DLD1 (cell line): ENCODE measurements at regions not wholly inside any gene's neighbourhood (a gene's known extent, or its start where the extent isn't known, plus 50 kb on each side); places are given as distances from the start of the nearest gene placed in this dataset.

Experiments
- in situ Hi-C: cut with HindIII; loops from 2 replicates; pipeline ENCODE4 v1.10.0; 2017; ENCODE audit warnings: low sequenced_read_pairs

DNA sequence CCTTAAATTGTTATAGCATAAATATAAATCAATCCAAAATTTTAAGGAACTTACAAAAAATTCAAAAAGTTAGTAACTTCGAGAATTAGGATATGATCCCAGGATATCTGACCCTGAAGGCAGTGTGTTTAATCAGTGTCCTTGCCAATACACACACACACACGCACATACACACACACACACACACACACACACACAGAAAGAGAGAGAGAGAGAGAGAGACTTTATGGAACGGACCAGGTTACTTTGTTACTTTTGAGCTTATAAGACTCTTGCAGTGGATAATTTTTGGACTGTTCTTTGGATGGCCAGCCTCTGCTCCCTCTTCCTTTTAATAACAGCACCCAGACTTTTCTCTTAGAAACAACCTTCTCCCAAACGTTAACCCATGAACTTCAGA lies 322.9 kb downstream of the NFIB start:
- in situ Hi-C loops: no loop called here

DNA sequence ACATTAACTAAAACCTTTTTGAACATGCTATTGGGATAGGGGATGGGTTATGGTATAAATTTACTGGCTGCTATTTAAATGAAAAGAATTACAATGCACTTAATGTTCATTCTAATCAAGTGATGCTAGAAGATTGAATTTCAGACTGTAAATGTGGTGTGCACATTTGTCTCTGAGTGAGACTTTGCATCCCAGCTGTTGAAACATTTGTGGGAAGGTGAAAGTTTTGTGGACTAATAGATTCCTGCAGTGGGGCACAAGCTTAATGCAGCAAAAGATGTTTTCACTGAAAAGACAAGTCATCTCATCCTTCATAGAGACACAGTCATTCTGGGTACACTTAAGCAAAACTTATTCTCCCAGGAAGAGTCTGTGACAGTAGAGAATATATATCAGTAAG lies 323.6 kb downstream of the NFIB start:
- in situ Hi-C loops: no loop called here

DNA sequence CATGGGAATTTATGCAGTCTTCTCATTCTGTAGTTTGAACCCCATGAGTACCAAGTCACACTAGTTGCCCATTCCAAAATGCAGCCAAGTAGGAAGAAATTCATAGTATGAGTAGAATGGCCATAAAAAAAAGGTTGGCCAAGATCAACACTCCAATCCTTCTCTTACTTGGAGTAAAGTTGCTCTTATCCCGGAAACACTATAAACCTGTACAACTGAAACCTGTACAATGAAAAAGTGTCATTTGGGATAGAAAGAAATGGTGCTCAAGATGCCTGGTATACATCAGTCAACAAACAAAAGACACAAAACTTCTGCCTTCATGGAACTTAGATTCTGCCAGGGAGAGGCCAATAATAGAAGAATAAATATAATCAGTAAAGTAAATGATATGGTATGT lies 325.0 kb downstream of the NFIB start:
- in situ Hi-C loops: no loop called here

DNA sequence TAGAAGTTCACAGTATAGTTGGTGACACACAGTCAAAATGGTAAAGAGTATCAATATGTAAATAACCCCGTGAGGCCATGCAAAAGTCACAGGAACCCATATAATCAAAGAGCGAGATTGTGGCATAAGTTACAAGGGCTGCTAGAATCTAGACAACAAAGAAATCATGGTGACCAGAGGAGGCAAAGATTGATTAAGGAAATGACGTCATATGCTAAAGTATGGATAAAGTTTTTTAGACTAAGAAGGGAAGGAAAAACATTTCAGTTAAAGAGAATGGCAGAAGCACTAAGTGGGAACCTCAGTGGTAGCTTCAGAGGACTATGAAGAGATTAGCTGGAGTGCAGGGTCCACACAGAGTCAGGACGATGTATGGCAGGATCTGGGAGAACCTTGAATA lies 330.3 kb downstream of the NFIB start:
- in situ Hi-C loops: no loop called here

DNA sequence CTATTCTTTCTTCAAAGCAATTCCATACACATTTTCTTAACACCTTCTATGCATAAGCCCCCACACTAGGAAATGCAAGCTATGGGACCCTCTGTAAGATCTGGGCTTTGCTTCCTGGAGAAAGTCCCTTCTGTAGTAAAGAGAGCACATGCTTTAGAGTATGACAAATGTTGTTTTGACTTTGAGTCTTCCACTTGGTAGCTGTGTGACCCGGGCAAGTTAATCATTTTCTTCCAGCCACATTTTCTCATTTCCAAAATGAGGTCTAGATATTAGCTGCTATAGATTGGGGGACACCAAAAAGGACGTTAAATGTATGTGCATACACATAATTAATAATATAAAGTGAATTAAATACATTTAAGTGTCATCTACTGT lies 334.0 kb downstream of the NFIB start:
- in situ Hi-C loops: no loop called here

DNA sequence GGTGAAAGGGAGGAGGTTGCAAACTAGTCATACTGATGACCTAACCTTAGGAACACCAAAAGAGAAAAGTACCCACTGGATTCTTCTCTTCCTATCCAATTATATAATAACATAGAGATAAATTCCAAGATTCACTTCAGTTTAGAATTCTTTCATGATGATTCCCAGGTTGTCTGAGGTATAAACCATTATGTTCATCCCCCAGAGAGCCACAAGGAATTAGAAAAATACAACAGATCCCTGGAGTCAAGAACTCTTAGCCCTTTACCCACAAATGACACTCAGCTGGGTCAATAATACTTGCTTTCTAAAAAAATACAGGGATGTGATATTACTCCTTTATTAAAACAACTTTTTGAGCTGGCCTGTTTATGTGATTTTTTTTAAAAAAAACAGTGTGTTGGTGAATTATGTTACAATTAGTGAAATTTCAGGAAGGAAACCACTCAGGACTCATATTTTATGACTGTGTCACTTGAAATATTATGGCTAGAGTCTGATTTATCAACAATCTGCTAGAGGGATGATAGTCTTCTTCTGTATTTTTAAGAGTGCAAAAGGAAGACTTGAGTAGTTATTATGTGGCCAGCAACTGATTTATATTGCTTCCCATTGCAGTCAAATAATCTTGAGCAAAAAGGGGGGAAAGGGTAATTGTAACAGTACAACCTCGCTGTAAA lies 338.2 kb downstream of the NFIB start:
- in situ Hi-C loops: no loop called here

DNA sequence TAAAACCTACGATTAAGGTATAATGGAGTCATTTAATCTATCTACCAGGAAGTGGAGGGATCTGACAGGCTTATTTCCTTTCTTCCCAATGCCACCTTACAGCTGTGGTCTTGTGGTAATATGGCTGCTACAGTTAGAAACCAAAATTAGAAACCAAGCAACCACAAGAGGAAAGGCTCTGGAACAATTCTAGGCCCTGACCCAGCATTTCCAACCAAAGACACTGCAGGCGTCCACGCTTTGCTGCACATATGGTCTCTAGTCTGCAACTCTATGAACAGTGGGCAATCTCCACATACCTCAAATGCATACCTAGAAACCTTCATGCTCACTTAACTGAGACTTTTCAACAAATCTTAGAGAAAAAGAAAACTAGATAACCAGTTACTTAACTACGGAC lies 339.1 kb downstream of the NFIB start:
- in situ Hi-C loops: no loop called here

DNA sequence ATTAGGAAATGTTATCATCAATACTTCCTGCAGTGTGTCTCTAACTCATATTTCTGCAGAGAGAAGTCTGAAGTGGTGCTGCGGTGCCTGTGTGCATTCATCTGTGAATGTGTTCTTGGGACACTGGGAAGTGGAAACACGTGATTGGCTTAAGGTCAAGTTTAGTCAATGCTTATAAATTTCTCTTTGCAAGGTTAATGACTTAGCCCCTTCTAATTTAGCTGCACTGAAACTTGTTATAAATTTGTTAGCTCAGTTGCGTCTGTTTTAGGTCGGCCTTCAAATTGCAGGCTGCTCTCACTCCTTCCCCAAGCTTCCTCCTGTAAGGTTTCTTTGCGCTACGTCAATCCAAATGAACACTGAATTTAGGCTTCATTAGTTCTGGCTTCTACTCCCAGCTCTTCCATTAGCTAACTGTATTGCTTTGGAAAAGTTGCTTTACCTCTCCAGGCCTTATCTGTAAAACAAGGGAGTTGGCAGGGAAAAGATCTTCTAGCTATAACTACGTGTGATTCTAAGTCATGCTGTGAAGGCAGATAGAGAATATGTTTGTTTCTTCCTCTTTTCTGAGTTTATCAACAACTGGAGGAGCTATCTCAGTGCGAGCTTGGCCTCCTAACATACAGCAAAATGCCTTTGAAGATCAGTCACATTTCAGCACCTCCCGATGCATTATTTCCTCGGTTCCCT lies 341.8 kb downstream of the NFIB start:
- in situ Hi-C loops: no loop called here

DNA sequence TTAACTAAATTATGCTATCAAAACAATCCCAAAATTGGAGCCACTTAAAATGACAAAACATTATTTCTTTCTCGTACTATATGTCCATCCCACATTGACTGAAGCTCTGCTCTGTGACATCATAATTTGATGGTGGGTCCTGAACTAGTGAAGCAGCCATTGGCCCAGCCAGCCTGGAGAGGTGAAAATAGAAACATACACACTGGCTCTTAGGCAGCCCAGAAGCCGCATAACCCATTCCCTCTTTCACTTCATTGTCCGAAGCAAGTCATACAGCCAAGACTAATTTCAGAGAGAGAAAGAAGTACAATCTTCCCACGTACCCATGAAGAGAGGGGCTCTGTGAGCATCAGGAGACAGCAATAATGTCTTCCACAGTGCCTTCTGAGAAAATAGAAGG lies 342.5 kb downstream of the NFIB start:
- in situ Hi-C loops: no loop called here

DNA sequence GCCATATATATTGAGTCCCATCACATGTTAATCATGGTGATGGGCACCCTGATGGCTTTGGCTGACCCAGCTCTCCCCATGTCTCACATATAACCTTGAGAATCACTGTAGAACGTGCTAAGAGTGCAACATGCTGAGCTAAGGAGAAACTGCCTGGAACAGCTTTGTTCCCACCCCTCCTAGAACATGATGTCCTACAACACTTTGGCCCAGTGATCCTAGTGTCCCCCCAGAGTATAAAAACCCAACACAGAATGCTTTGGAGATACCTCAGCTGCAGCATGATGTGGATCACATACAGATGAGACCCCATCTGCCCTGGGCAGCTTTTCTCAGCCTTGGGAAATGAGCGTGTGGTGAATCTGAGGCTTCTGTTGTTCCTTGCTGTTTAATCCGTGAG lies 343.5 kb downstream of the NFIB start:
- in situ Hi-C loops: no loop called here

DNA sequence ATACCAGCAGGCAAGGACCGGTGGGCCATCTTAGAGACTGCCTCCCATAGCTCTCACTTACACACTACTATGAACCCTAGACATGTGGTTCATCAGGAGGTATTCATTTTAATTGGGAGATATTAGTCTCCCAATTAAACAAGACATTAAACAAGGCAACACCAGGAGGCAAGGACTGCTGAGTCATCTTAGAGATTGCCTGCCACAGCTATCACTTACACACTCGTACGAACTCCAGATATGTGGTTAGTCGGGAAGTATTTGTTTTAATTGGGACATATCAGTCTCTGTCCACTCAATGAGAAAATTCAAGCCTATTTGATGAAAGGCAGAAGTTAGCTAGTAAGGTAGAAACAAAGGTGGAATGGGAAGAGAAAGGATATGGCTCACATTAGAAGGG lies 343.9 kb downstream of the NFIB start:
- in situ Hi-C loops: no loop called here

DNA sequence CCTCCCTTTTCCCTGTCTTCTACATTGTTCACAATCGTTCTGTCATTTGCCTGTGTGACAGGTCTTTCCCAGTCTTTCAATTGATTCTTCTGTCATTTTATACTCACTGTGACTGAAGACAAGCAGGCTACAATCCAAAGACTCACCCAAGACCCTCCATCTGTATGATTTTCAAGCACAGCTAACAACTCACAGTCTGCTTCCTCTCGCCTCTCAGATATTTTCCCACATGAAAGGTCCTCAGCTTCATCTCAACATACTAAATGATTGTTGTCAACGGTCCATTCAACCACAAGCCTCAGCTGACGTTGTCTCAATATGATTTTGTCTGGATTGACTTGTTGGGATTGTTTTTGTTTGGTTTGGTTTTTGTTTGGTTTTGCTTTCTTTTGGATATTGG lies 346.5 kb downstream of the NFIB start:
- in situ Hi-C loops: no loop called here

DNA sequence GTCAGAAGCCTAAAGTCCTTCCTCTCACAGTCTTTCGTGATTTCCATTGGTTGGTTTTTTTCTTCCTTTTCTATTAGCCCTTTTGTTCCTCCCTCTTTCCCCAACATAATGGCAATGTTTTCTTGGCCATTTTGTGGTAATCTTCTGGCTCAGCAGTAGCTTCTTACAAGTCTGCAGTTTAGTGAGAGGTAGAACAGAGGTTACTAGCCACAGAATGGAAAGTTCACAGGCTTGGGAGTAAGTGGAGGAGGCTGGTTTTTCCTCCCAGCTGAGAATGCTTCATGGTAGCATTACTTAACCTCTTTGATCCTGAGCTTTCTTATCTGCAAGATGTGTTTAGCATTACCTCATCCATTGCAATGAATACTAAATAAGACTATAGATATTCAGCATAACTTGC lies 346.9 kb downstream of the NFIB start:
- in situ Hi-C loops: no loop called here

DNA sequence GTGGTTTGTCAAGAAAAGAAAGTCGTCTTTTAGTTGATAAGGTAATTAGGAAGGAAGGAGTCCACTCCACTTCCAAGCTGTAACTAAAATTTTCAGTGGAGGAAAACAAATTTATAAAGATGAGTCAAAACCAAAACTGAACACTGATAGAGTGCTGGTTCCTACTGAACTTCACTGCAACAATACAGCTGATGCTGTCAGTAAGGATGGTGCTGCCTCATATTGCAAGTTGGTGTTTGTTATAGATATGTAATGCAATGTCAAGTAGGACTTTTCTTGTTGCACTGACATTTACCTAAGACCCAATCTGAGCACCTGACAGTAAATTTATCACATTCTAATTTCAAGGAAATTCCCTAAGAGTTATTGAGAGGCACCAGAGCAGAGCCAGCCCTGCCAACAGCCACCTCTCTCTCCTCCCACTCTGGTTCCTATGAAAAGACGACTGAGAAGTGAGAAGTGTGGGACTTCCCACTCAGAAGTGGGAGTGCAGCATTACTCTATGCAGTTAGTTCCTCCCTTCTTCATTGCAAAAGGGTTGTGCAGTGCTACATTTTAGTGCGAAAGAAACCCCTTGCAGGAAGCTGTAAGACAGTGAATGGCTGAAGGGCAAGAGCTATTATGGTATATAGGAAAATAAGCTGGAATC lies 350.8 kb downstream of the NFIB start:
- in situ Hi-C loops: no loop called here

DNA sequence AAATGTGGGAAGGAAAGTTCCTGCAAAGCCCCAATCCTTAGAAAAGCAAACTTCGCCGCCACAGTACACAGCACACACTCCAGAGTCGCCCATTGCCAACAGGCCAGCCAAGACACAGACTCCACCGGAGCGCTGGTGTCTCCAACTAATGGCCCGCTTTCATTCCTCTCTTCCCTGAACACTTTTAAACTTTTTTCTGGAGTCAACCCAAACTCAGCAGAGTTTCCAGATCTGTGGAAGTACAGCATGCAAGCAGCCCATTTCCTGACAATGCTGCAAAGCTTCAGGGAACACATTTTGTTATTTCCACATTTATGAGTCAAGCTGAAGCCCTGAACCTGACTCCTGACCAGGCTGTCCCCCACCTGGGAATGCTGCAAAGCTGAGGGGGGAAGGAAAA lies 351.9 kb downstream of the NFIB start:
- in situ Hi-C loops: no loop called here

DNA sequence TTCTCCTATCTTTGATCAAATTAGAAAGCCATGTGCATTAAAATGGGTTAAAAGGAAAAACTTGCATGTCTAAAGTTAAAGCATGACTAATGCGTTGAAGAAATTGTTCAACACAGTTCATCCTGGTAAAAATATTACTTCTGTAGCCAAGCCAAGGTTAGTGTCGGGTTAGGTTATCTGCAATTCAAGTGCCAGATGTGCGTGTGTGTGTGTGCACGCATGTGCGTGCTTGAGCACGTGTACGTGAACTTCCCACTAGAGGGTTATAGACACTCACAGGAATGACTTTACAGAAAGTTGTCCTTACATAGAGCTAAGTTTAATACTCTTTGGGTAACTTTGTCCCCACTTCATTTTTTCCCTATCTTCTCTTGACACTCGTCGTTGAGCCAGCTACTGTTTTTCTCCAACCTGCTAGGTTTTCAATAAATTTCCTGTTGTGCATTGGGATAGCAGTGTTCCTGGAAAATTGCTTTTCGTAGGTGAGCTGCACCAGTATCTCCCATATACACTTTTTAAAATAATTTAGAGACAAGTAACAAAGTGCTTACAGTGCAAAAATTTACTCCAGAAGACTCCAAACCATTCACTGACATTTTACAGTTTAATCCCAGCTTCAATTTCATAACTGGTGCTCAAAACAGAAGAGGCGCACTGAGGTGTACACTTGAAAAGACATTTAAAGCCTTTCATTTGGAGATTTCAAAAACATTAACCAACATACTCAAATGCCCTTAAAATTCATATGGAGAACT lies 353.8 kb downstream of the NFIB start:
- in situ Hi-C loops: no loop called here

DNA sequence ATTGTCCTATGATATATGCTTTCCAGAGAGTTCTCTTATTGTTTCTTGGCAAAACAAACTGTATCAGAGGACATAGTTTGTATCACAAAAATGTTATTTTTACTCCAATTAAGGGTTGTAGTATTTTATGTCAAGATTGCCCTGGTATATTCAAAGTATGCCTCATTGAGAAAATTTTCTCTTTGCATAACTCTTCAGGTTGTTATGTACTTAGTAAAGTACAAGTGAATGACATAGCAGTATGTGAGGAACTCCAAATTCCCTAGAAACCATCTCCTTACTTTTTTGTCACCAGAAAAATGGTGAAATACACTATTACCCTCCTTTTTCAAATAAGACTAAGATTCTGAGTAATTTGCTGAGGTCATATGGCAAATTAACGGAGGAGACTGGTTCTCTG lies 355.3 kb downstream of the NFIB start:
- in situ Hi-C loops: no loop called here

DNA sequence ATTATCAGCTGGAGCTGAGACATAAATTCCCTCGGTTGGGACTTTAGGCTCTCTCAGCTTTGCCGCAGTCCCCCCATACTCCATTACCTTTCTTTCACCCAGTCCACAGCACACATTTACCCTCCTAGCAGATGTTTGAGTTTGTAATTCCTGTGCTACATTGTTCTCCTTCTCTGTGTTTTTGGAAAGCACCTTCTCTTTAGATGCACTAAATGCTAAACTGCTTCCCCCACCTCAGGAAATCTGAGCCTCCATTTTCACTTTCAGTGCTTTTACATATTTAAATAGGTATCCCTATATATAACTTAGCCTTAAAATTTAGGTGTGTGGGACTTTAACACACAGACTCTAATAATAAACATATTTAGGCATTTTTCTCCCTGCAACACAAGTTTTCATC lies 356.9 kb downstream of the NFIB start:
- in situ Hi-C loops: no loop called here

DNA sequence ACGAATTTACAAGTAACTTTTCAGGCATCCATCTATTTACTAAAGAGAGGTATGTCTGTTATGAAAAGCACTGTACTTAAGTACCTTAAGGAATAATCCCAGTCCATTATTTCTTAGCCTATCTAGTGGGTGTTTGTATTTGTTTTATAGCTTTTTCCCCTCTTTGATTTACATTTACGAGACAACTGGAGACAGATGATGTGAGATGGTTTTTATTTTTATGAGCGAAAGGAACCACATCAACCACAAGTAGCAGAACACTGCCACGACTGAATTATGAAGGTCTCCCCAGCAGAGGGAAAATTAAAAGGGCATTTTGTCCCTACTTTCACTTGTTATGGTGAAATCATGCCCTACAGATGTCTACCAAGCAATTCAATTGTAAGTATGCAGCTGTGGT lies 357.8 kb downstream of the NFIB start:
- in situ Hi-C loops: no loop called here

DNA sequence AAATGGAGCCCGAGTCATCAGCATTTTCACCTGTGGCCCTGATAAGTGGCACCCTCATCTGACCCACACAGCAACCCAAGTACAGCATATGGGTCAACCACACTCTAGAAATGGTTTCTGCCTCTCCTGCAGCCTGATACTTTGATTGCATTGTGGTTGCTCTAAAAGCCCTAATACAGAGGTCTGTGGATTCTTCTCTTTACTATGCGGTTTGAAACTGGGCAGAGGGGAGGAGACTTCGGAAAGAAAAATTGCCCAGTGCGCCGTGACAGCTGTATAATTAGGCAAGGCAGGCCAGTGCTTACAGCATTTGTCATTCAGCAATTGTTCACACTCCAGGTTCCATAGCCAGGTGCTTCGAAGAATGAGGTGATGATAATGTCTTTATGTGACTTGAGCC lies 361.0 kb downstream of the NFIB start:
- in situ Hi-C loops: no loop called here

DNA sequence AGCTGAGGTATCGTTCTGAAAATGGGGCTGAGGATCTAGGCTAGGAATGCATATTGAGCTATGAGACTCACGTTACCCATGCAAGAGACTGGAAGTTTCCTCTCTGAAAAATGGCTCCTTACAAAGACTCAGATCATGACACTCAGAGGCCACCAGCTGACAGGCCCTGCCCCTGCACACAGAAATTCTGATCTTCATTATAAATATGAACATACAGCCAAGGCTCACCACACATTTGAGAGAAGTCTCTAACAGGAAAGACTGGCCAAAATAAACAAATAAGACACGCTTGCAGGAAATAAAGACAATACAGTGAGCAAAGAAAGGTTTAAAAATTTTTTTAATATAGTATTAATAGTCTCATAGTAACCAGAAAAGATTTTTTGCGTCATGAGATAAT lies 365.9 kb downstream of the NFIB start:
- in situ Hi-C loops: no loop called here

DNA sequence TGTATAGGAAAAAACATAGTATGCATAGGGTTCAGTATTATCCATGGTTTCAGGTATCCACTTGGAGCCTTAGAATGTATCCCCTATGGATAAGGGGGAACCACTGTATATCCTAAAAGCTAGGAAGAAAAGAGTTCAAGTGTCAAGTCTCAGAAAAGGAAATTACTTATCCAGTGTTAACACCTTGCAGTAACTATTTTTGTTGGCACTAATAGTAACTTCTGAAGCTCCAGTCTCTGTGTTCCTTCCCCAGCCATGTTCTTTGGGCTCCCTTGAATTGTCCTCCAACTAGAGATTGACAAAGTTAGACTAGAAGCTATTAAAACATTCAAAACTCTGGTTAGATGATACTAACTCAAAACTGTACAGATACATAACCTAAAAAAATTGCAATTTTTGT lies 370.8 kb downstream of the NFIB start:
- in situ Hi-C loops: no loop called here
